GM19395 (cell line): ENCODE measurements at regions not wholly inside any gene's neighbourhood (a gene's known extent, or its start where the extent isn't known, plus 50 kb on each side); places are given as distances from the start of the nearest gene placed in this dataset.
"Not testable (repeated sequence)": the region's sequence is repeated elsewhere in the genome, so short reads cannot be mapped to it uniquely, and the experiment has no call there.

Source experiments
- ATAC-seq: cut with Tn5 transposase; IDR thresholded peaks from one replicate; pipeline ENCODE4 v1.9.1; 2021; ENCODE audit warnings: mild to moderate bottlenecking, moderate library complexity; ENCODE audit not compliant: unreplicated experiment

- no peak for ATAC-seq
Measured at GRCh38 chr6:169858293-169858934, 107.0 kb downstream of the ERMARD start.

DNA sequence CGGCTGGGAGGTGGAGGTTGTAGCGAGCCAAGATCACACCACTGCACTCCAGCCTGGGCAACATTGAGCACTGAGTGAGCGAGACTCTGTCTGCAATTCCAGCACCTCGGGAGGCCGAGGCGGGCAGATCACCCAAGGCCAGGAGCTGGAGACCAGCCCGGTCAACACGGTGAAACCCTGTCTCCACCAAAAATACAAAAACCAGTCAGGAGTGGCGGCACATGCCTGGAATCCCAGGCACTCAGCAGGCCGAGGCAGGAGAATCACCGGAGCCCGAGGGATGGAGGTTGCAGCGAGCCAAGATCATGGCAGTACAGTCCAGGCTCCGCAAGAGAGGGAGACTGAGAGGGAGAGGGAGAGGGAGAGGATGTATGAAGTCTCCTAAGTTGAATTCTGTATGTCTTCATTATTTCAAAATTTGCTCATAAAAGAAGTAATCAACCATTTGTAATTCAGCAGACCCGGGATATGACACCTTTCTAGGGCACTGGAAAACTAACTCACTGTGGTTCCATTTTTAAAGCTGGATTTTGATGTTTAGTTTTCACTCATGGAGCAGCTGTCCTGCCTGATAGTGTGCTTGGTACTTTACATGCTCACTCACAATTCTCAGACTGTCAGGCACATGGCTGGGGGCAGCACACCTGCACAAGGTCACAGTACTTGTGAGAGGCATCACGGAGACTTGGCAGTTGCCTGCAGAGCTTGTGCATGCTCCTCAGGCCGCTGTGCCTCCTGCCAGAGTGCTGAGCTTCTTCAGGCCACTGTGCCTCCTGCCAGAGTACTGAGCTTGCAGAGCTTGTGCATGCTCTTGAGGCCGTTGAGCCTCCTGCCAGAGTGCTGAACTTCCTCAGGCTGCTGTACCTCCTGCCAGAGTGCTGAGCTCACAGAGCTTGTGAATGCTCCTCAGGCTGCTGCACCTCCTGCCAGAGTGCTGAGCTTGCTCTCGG lies 106.2 kb downstream of the ERMARD start:
- no peak for ATAC-seq

DNA sequence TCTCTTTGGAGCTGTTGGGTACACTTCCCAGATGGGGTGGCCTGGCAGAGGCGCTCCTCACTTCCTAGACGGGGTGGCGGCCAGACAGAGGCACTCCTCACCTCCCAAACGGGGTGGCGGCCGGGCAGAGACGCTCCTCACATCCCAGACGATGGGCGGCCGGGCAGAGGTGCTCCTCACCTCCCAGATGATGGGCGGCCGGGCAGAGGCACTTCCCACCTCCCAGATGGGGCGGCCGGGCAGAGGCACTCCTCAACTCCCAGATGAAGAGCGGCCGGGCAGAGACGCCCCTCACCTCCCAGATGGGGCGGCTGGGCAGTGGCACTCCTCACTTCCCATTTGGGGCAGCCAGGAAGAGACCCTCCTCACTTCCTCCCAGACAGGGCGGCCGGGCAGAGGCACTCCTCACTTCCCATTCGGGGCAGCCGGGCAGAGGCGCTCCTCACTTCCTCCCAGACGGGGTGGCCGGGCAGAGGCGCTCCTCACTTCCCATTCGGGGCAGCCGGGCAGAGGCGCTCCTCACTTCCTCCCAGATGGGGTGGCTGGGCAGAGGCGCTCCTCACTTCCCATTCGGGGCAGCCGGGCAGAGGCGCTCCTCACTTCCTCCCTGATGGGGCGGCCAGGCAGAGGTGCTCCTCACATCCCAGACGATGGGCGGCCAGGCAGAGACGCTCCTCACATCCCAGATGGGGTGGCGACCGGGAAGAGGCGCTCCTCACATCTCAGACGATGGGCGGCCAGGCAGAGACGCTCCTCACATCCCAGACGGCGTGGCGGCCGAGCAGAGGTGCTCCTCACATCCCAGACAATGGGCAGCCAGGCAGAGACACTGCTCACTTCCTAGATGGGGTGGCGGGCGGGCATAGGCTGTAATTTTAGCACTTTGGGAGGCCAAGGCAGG lies 105.3 kb downstream of the ERMARD start:
- ATAC-seq: not testable (repeated sequence)

- no peak for ATAC-seq
Measured at GRCh38 chr6:169854813-169855212, 103.4 kb downstream of the ERMARD start.

DNA sequence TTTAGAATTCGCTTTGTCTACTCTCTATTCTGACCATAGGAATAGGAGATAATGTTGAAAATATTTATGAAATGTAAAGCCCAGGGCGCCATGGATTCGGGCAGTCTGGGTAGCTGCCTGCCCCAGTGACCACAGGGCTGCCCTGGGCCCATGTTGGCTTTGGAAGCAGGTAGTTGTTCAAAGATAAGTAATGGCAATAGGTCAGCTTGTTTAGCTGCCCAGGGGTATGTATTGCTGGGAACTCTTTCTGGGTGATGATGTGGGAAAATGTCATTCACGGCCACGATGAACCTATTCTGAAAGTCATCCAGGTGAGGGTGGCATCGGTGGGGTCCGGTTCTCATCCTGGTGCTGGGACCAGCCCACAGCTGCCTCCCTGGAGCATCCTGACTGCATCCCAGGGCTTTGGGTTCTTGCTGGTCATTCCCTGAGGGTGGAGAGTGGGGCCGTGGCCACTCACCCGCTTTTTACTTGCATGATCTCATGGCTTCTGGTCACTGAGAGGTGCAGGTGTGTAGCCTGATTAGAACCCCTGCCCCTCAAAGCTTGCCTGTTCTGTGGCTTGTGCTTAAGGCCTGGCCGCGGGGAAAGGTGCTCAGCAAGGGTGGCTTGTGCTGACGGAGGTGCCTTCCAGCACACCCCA lies 102.8 kb downstream of the ERMARD start:
- no peak for ATAC-seq

GRCh38 chr6:169853196-169854082 lies 102.0 kb downstream of the ERMARD start:
- no peak for ATAC-seq

- no peak for ATAC-seq
Measured at GRCh38 chr6:169852504-169853195, 101.2 kb downstream of the ERMARD start.

- ATAC-seq: no peak
Measured at GRCh38 chr6:169851641-169852503, 100.5 kb downstream of the ERMARD start.

DNA sequence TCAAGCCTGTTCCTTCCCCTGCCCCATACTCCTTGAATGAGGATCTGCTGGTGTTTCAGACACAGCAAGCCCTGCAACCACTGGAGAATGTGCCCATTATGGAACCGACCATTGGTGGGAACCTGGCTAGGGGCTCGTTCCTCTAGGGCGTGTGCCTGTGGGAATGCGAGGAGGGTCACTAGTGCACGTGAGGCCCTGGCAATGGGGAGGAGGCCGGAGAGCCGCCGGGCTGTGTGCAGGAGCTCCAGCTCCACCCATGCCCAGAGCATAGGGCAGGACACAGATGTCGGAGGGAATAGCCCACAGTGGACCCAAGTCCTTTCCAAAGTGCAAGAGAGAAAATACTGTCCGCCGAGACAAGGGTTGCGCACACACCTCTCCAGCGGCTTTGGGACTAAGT lies 99.3 kb downstream of the ERMARD start:
- no peak for ATAC-seq

DNA sequence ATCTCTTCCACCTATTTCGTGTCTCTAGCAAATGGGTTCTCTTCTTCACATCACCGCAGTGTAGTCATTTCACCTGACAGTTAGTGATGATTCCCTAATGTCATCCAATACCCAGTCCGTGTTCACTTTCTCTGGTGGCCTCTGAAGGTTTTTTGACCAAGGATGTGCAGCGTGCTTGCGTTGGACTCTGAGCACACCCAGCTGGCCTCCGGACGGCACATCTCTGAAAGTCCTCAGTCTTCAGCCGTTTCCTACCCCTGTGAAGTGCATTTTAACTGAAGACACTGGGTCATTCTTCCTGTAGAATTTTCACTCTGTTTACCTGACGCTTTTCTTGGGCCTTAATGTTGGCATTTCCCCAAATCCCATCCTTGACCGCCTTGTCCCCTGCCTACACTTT lies 98.7 kb downstream of the ERMARD start:
- ATAC-seq: no peak

DNA sequence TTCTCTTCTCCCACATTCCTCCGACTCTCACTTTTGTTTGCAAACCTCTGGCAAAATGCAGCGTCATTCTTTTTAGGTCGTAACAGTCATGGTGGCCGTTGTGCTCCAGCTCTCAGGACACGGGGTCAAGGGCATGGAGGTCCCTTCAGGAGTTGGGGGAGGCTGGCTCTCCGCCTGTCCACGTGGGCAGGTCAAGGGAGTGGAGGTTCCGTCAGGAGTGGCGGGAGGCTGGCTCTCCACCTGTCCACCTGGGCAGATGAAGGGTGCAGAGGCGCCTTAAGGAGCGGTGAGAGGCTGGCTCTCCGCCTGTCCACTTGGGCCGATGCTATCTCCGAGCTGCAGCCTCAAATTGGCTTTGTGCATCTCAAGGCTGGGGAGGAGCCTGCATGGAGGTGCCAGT lies 98.0 kb downstream of the ERMARD start:
- no peak for ATAC-seq

DNA sequence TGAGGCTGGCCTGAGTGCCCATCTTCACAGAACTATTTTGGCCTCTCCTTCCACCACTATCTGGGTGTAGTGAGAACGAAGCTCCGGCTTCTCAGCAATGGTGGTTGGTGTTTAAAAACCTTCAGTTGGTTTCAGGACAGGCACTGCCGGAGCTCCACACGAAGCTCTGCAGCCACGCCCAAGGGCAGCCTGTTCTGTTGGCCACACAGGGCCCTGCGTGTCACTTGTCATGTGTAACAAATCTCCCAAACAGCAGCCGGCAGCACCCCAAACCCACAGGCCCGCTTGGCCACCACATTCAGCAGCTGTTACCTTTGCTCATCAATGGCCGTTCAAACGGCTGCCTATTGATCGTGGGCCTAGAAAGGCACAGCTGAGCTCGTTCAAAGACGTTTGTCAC lies 97.5 kb downstream of the ERMARD start:
- no peak for ATAC-seq

GRCh38 chr6:169847901-169848311 lies 96.5 kb downstream of the ERMARD start:
- no peak for ATAC-seq

DNA sequence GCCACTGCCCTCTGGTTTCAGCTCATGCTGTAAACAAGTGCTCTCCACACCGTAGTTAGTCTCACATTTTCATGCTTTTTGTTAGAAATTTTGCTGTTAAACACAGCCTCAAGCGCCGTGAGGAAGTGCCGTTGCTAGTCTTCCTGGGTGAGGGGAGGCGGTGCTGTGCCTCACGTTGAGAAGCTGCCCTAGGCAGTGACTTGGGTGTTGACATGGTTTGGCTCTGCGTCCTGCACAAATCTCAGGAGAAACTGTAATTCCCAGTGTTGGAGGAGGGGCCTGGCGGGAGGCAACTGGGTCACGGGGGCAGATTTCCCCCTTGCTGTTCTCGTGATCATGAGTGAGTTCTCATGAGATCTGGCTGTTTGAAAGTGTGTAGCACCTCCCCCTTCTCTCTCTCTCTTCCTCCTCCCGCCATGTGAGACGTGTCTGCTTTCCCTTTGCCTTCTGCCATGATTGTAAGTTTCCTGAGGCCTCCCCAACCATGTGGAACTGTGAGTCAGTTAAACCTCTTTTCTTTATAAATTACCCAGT lies 95.8 kb downstream of the ERMARD start:
- ATAC-seq: no peak

DNA sequence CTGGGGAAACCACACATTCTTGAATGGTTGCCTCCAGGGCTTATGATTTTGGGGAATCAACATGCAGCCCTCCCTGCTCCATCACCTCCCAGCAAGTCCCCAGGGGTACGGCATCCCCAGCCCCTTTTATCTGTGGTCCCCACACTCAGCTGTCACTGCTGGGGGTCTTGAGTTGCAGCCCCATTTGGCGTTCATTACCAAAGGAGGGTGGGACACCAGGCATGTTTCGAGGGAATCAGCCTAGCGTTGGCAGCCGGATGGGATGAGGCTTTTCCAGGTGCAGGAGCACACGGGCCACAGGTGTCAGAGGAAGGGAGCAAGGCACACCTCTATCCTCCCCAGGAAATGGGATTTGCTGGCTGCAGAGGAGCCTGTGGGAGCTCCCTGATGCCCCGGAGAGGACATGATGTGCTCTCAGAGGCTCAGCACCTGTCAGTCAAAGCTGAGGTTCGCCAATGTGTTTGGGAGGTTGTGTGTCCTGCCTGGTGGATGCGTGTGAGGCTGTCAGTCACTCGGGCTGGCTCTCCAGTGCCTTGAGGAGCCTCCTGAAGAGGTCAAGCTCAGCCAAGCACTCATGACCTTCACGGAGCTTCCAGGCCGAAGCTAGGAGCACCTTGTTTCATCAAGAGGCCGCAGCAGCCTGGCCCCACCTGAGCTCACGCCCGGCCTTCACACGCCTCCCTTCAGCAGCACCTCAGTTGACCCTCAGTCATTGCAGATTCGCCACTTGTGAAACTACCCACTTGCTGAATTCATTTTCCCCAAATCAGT lies 95.0 kb downstream of the ERMARD start:
- ATAC-seq: no peak

DNA sequence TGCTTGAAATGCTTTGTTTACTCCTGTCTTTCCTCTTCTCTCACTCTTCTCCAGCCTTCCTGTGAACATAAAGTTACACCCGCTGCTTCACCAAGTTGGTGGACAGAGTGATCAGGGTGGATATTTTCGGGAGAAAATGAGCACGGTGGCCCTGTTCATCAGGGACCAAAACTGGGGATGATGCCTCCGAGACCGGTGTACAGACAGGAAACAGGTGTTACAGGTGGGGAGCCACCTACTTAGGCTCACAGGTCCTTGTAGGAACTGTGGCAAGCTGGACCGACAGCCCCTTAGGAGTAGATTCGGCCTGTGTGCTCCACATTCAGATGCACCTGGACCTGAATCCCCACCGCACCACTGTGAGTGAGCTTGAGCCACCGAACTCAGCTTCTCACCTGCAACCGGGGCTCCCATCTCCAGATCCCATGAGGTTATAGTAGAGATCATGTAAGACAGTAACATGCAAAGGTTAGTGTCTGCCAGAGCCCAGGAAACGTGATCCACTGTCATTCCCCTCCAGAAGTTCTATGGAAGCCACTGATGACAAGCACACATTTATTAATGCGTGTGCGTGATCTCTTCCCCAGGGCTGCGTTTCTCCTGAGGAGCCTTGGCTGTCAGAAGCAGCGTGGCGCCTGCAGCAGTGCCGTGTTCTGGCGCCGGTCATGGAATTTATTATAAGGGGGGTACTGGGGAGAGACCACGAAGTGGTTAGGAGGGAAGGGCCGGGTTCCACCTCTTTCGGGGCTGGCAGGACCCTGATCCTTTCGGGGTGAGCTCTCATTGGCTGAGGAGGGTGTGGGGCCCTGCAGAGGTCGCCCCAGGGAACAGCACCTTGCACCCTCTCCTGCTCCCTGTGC lies 94.2 kb downstream of the ERMARD start:
- ATAC-seq: no peak
